HL-60 (cell line): ENCODE measurements at regions not wholly inside any gene's neighbourhood (a gene's known extent, or its start where the extent isn't known, plus 50 kb on each side); places are given as distances from the start of the nearest gene placed in this dataset.
"Not testable (repeated sequence)": the region's sequence is repeated elsewhere in the genome, so short reads cannot be mapped to it uniquely, and the experiment has no call there.

ENCODE experiments used
- DNase-seq, 2 experiments: peaks; one replicate each; pipeline ENCODE4 v3.0.0-alpha.2; 2010 to 2020; ENCODE audit warnings: low read depth in 1 of 2, low spot score in 1 of 2
- H3K27ac ChIP-seq: fragments of 250-450 bp; sonication (Bioruptor Pico); replicated peaks from 2 replicates; pipeline ENCODE4 v1.5.1; 2020; ENCODE audit warnings: mild to moderate bottlenecking, moderate library complexity
- H3K27me3 ChIP-seq: fragments of 250-450 bp; sonication (Bioruptor Pico); 2 replicates; pipeline ENCODE4 v1.5.1; 2021; ENCODE audit warnings: mild to moderate bottlenecking, moderate library complexity; ENCODE audit not compliant: insufficient read depth, poor library complexity, severe bottlenecking
- H3K4me3 ChIP-seq: replicated peaks from 2 replicates; pipeline ENCODE4 v1.5.1; 2011; ENCODE audit warnings: mild to moderate bottlenecking, control low read depth, low read length; ENCODE audit not compliant: insufficient read depth
- CTCF ChIP-seq: IDR thresholded peaks from one replicate; pipeline ENCODE4 v1.5.1; 2011; ENCODE audit warnings: low read length, control low read depth, inconsistent platforms; ENCODE audit not compliant: insufficient read depth
- GABPA ChIP-seq: IDR thresholded peaks from 2 replicates; pipeline ENCODE4 v1.6.1; 2012; ENCODE audit warnings: low read depth
- POLR2AphosphoS5 ChIP-seq: IDR thresholded peaks from 2 replicates; pipeline ENCODE4 v1.6.1; 2012; ENCODE audit warnings: low read depth
- REST ChIP-seq: IDR thresholded peaks from 2 replicates; pipeline ENCODE4 v1.6.1; 2012; ENCODE audit warnings: low read depth; ENCODE audit not compliant: insufficient replicate concordance
- SPI1 ChIP-seq: IDR thresholded peaks from 2 replicates; pipeline ENCODE4 v1.6.1; 2012; ENCODE audit warnings: low read depth, mild to moderate bottlenecking, borderline replicate concordance

- Histone ChIP-seq H3K27ac (no peak overlapping the region), H3K4me3 (no peak overlapping the region), H3K27me3 (no peaks in the 10 kb centered on the region)
- no peak for TF ChIP-seq CTCF
- no peak for TF ChIP-seq SPI1
- no peak for TF ChIP-seq POLR2AphosphoS5
- TF ChIP-seq REST: no peak
- TF ChIP-seq GABPA: no peak
- DNase-seq: no peak
Measured at GRCh38 chr10:109732254-109732965, 190.9 kb downstream of the XPNPEP1 start.

- not testable (repeated sequence) for H3K4me3 ChIP-seq, H3K27me3 ChIP-seq, H3K27ac ChIP-seq, DNase-seq
Measured at GRCh38 chr10:109729895-109730294, 193.4 kb downstream of the XPNPEP1 start.

GRCh38 chr10:109727436-109727835 is 195.9 kb downstream of the XPNPEP1 start:
- DNase-seq: no peak
- TF ChIP-seq POLR2AphosphoS5 (no peak), GABPA (no peak), CTCF (no peak), REST (no peak), SPI1 (no peak)
- Histone ChIP-seq H3K27ac (no peak overlapping the region), H3K27me3 (no peaks in the 10 kb centered on the region), H3K4me3 (no peak overlapping the region)

- TF ChIP-seq REST (no peak), SPI1 (no peak), POLR2AphosphoS5 (no peak), GABPA (no peak), CTCF (no peak)
- DNase-seq: no peak
- no peak overlapping the region for H3K27ac ChIP-seq
Measured at GRCh38 chr10:109726473-109726872, 196.8 kb downstream of the XPNPEP1 start.

More at GRCh38 chr10:109726473-109726872, 196.8 kb downstream of the XPNPEP1 start:
- Histone ChIP-seq H3K4me3 (no peak overlapping the region), H3K27me3 (no peaks in the 10 kb centered on the region)
